ENCODE measurements at regions not wholly inside any gene's neighbourhood (a gene's known extent, or its start where the extent isn't known, plus 50 kb on each side); places are given as distances from the start of the nearest gene placed in this dataset.

- peaks cover 1% of the 10 kb centered on the region for H3K27me3 Mint-ChIP-seq
- H3K9me3 Mint-ChIP-seq, result no peaks in the 10 kb centered on the region
- intact Hi-C loops (cut with micrococcal nuclease), result no loop called here
- no peak overlapping the region for H3K4me3 Mint-ChIP-seq
- no peaks in the 10 kb centered on the region for H3K36me3 Mint-ChIP-seq (ENCODE audit: low read depth)
- H3K27ac Mint-ChIP-seq, result no peak overlapping the region
- no peaks in the 10 kb centered on the region for H3K4me1 Mint-ChIP-seq (ENCODE audit: low read depth)
Observed at GRCh38 chr16:55078699-55079410, 148.2 kb downstream of the IRX5 start.

- no peaks in the 10 kb centered on the region for H3K9me3 Mint-ChIP-seq
- no peak overlapping the region for H3K4me3 Mint-ChIP-seq
- H3K27ac Mint-ChIP-seq, result no peak overlapping the region
- H3K36me3 Mint-ChIP-seq (ENCODE audit: low read depth), result no peaks in the 10 kb centered on the region
- intact Hi-C loops (cut with micrococcal nuclease), result no loop called here
- no peaks in the 10 kb centered on the region for H3K27me3 Mint-ChIP-seq
- H3K4me1 Mint-ChIP-seq (ENCODE audit: low read depth), result no peaks in the 10 kb centered on the region
Observed at GRCh38 chr16:55081622-55082590, 151.2 kb downstream of the IRX5 start.

- Mint-ChIP-seq H3K36me3 (ENCODE audit: low read depth) (no peaks in the 10 kb centered on the region), H3K27me3 (no peaks in the 10 kb centered on the region), H3K27ac (no peak overlapping the region), H3K4me3 (no peak overlapping the region), H3K4me1 (ENCODE audit: low read depth) (no peaks in the 10 kb centered on the region), H3K9me3 (no peaks in the 10 kb centered on the region)
- intact Hi-C loops (cut with micrococcal nuclease), result no loop called here
Observed at GRCh38 chr16:55082591-55082976, 151.9 kb downstream of the IRX5 start.

GRCh38 chr16:55083052-55083451, 152.4 kb downstream of the IRX5 start:
- intact Hi-C loops (cut with micrococcal nuclease), result no loop called here
- Mint-ChIP-seq H3K4me3 (no peak overlapping the region), H3K27ac (no peak overlapping the region), H3K27me3 (no peaks in the 10 kb centered on the region), H3K36me3 (ENCODE audit: low read depth) (no peaks in the 10 kb centered on the region), H3K4me1 (ENCODE audit: low read depth) (no peaks in the 10 kb centered on the region), H3K9me3 (no peaks in the 10 kb centered on the region)

GRCh38 chr16:55088098-55088497, 157.4 kb downstream of the IRX5 start:
- no peaks in the 10 kb centered on the region for H3K9me3 Mint-ChIP-seq
- no peak overlapping the region for H3K27ac Mint-ChIP-seq
- no peaks in the 10 kb centered on the region for H3K4me1 Mint-ChIP-seq (ENCODE audit: low read depth)
- H3K36me3 Mint-ChIP-seq (ENCODE audit: low read depth), result no peaks in the 10 kb centered on the region
- intact Hi-C loops (cut with micrococcal nuclease), result no loop called here
- H3K27me3 Mint-ChIP-seq, result no peaks in the 10 kb centered on the region
- no peak overlapping the region for H3K4me3 Mint-ChIP-seq

- Mint-ChIP-seq H3K4me3 (no peak overlapping the region), H3K4me1 (ENCODE audit: low read depth) (no peaks in the 10 kb centered on the region), H3K36me3 (ENCODE audit: low read depth) (no peaks in the 10 kb centered on the region), H3K27me3 (no peaks in the 10 kb centered on the region), H3K9me3 (no peaks in the 10 kb centered on the region), H3K27ac (no peak overlapping the region)
- intact Hi-C loops (cut with micrococcal nuclease), result no loop called here
Observed at GRCh38 chr16:55089600-55089999, 158.9 kb downstream of the IRX5 start.

- intact Hi-C loops (cut with micrococcal nuclease), result no loop called here
- Mint-ChIP-seq H3K4me3 (no peak overlapping the region), H3K36me3 (ENCODE audit: low read depth) (no peaks in the 10 kb centered on the region), H3K9me3 (no peaks in the 10 kb centered on the region), H3K27ac (no peak overlapping the region), H3K27me3 (no peaks in the 10 kb centered on the region), H3K4me1 (ENCODE audit: low read depth) (no peaks in the 10 kb centered on the region)
Observed at GRCh38 chr16:55091213-55091870, 160.7 kb downstream of the IRX5 start.

GRCh38 chr16:55091871-55092230, 161.2 kb downstream of the IRX5 start:
- no peaks in the 10 kb centered on the region for H3K27me3 Mint-ChIP-seq
- intact Hi-C loops (cut with micrococcal nuclease), result no loop called here

GRCh38 chr16:55100100-55100499, 169.4 kb downstream of the IRX5 start:
- intact Hi-C loops (cut with micrococcal nuclease), result no loop called here
- Mint-ChIP-seq H3K27ac (no peak overlapping the region), H3K27me3 (no peaks in the 10 kb centered on the region), H3K4me1 (ENCODE audit: low read depth) (no peaks in the 10 kb centered on the region), H3K9me3 (no peaks in the 10 kb centered on the region), H3K36me3 (ENCODE audit: low read depth) (no peaks in the 10 kb centered on the region), H3K4me3 (no peak overlapping the region)

More at GRCh38 chr16:55091871-55092230, 161.2 kb downstream of the IRX5 start:
- H3K4me1 Mint-ChIP-seq (ENCODE audit: low read depth), result no peaks in the 10 kb centered on the region
- H3K36me3 Mint-ChIP-seq (ENCODE audit: low read depth), result no peaks in the 10 kb centered on the region
- no peak overlapping the region for H3K27ac Mint-ChIP-seq
- H3K9me3 Mint-ChIP-seq, result no peaks in the 10 kb centered on the region
- no peak overlapping the region for H3K4me3 Mint-ChIP-seq

GRCh38 chr16:55101026-55101425, 170.4 kb downstream of the IRX5 start:
- H3K27ac Mint-ChIP-seq, result no peak overlapping the region
- intact Hi-C loops (cut with micrococcal nuclease), result no loop called here
- no peaks in the 10 kb centered on the region for H3K4me1 Mint-ChIP-seq (ENCODE audit: low read depth)
- H3K4me3 Mint-ChIP-seq, result no peak overlapping the region
- H3K9me3 Mint-ChIP-seq, result no peaks in the 10 kb centered on the region
- no peaks in the 10 kb centered on the region for H3K36me3 Mint-ChIP-seq (ENCODE audit: low read depth)
- no peaks in the 10 kb centered on the region for H3K27me3 Mint-ChIP-seq

- Mint-ChIP-seq H3K27ac (no peak overlapping the region), H3K36me3 (ENCODE audit: low read depth) (no peaks in the 10 kb centered on the region), H3K27me3 (no peaks in the 10 kb centered on the region), H3K4me1 (ENCODE audit: low read depth) (no peaks in the 10 kb centered on the region), H3K9me3 (no peaks in the 10 kb centered on the region), H3K4me3 (no peak overlapping the region)
- intact Hi-C loops (cut with micrococcal nuclease), result no loop called here
Observed at GRCh38 chr16:55102077-55102476, 171.4 kb downstream of the IRX5 start.

- Mint-ChIP-seq H3K36me3 (ENCODE audit: low read depth) (no peaks in the 10 kb centered on the region), H3K4me3 (no peak overlapping the region), H3K27me3 (no peaks in the 10 kb centered on the region), H3K4me1 (ENCODE audit: low read depth) (no peaks in the 10 kb centered on the region), H3K9me3 (no peaks in the 10 kb centered on the region), H3K27ac (no peak overlapping the region)
- intact Hi-C loops (cut with micrococcal nuclease), result no loop called here
Observed at GRCh38 chr16:55102531-55102930, 171.9 kb downstream of the IRX5 start.

- H3K4me3 Mint-ChIP-seq, result no peak overlapping the region
- H3K9me3 Mint-ChIP-seq, result no peaks in the 10 kb centered on the region
- H3K27ac Mint-ChIP-seq, result no peak overlapping the region
- no peaks in the 10 kb centered on the region for H3K4me1 Mint-ChIP-seq (ENCODE audit: low read depth)
- H3K36me3 Mint-ChIP-seq (ENCODE audit: low read depth), result no peaks in the 10 kb centered on the region
- no peaks in the 10 kb centered on the region for H3K27me3 Mint-ChIP-seq
- intact Hi-C loops (cut with micrococcal nuclease), result no loop called here
Observed at GRCh38 chr16:55107851-55108250, 177.2 kb downstream of the IRX5 start.

GRCh38 chr16:55113210-55113609, 182.5 kb downstream of the IRX5 start:
- H3K4me3 Mint-ChIP-seq, result no peak overlapping the region
- no peak overlapping the region for H3K27ac Mint-ChIP-seq
- H3K4me1 Mint-ChIP-seq (ENCODE audit: low read depth), result no peaks in the 10 kb centered on the region
- H3K36me3 Mint-ChIP-seq (ENCODE audit: low read depth), result no peaks in the 10 kb centered on the region
- intact Hi-C loops (cut with micrococcal nuclease), result no loop called here
- H3K9me3 Mint-ChIP-seq, result no peaks in the 10 kb centered on the region
- H3K27me3 Mint-ChIP-seq, result no peaks in the 10 kb centered on the region
